HG02642 (cell line): ENCODE measurements at regions not wholly inside any gene's neighbourhood (a gene's known extent, or its start where the extent isn't known, plus 50 kb on each side); places are given as distances from the start of the nearest gene placed in this dataset.

Experiments
- ATAC-seq: cut with Tn5 transposase; IDR thresholded peaks from one replicate; pipeline ENCODE4 v1.9.1; 2021; ENCODE audit warnings: mild to moderate bottlenecking; ENCODE audit not compliant: unreplicated experiment, poor library complexity

DNA sequence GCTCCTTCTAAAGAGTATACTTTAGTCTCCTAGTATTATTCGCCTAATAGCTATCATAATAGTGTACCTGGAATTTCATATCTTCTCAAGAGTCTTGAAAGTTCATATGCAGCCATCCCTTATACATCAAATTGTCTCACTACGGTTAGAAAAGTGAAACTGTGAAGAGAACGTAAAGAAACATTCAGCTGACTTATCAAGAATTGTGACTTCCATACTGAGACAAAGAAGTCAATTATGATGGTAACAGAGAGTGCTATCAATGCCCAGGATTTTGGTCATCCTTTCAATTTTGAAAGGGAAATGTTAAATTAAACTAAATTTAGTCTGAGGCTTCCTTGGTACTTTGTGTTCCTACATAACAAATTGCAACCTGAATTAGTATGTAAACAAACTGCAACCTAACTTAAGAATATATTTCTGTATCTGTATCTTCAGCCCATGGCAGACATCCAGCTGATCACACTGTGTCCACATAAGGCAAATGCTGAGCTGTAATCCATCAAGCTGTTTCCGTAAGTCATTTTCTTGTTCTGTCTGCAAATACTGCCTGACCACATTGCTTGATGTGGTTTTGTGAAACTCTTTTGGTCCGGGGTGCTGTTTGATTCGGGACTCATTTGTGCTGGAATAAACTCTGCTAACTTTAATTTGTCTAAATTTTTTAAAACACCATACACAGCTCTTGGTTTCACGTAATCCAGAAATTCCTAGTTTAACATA lies 469.6 kb downstream of the SI start:
- no peak for ATAC-seq

DNA sequence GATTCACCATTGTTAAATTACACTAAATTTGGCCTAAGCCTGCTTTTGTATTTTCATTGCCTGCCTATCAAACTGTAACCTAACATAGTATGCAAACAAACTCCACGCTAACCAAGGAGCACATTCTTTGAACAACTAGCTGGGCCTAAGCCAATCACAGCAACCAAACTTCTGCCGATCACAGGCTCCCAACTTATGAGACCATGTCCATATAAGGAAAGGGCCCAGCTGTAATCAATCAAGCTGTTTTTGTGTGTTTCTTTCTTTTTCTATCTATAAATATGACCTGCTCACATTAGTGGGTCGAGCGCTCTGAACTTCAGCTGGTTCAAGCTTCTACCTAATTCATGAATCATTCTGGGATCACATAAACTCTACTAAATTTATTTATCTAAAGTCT lies 473.6 kb downstream of the SI start:
- no peak for ATAC-seq

DNA sequence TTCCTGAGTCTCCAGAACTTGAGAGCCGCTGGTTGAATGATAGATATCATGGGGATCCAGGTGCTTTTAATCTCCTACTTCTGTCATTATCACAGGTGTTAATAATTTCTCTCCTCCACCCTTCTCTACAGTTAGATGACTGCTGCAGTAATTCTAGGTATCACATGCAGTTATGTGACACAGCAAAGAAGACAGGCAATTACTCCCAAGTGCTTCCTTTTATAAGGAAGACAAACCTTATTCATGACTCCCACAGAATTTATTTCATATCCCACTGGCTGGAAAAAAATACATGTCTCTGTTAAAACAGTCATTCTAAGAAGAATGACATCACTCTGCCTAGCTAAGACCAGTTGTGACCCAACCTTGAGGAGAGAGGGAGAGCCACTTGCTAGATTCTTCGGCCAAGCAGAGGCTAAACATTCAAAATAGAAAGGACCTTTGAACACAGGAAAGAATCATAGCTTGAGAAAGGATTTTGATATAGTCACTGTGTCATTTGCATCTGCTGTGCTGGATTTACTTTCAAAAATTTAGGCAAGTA lies 500.6 kb downstream of the SI start:
- no peak for ATAC-seq

DNA sequence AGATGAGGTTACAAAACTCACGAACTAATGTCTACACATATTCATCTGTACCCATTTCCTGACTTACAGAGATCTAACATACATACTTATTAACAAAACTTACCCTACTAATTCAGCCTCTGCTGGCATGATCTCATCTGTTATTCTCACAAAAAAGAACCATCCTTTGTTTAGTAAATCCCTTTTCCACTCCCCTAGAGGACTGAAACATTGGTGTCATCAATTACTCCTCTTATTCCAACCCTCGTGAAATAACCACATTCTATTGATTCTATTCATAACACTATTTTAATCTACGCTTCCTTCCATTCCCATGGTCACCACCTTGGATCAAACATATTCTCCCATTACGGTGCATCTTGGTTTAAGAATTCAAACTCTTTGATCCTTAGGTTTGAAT lies 505.9 kb downstream of the SI start:
- ATAC-seq, result no peak

DNA sequence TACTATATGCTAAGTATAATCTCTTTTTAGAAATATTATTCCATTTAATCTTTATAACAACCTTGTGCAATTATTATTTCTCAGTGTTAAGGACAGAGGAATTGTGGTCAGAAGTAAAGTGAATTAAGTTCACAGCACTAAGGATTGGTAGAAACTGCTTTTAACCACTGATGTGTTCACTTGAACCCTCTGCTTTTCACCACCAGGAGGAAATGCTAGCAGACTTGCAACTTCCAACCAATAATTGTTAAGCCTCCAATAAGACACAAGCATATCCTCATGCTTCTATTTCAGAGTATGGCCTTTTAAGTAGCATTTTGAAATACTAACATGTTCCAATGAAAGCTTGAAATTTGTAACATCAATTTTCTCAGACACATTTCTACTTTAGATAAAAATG lies 527.4 kb downstream of the SI start:
- ATAC-seq, result no peak

DNA sequence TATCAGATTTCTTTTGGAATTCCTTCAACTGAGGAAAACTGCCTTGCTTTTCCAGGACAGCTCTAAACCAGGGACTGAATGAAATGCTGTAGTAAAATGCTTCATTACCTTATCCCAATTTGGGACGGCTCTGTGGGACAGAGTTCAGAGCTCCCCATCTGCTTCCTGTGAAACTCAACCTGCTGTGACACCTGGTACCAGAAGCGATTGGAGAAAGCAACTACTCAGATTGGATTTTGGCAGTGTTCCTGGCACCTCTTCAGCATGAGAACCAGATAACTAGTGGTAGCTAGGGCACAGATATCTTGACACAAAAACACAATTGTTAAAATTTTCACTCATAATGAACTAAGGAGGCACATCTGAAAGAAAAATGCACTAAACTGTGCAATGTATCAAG lies 539.1 kb downstream of the SI start:
- ATAC-seq, result no peak

DNA sequence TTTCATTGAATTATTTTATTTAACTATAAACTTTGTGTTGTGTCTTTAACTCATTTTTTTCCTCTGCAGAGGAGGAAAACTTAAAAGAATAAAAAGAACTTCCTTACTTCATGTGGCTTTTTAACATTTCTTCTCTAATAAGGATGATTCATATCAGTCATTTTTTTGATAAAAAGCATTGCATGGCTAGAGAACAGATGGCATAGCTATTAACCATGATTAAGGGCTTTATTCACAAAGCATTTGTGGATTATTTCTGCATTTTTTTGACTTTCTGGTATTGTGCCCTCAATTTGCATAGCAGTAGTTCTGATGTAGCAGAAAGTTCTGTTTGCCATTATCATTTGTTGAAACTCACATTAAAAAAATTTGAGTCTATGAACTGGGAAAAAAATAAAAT lies 540.8 kb downstream of the SI start:
- no peak for ATAC-seq

DNA sequence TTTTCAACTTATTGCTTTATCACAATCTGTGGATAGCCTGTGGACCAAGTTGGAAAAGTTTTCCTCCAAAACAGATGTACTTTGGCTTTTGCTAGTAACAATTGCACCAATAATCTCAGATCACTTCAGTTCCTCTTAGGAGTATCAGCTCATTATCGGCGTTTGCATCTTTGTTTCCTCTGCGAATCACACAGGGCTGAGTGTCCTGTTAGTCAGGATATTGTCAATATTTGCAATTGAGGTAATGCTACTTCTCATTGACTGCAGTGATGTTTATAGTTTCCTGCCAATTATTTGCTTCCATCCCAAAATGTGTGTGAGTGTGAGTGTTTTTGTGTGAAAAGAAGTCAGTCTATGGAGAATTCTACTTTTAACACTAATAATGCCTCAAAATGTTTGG lies 545.0 kb downstream of the SI start:
- no peak for ATAC-seq

DNA sequence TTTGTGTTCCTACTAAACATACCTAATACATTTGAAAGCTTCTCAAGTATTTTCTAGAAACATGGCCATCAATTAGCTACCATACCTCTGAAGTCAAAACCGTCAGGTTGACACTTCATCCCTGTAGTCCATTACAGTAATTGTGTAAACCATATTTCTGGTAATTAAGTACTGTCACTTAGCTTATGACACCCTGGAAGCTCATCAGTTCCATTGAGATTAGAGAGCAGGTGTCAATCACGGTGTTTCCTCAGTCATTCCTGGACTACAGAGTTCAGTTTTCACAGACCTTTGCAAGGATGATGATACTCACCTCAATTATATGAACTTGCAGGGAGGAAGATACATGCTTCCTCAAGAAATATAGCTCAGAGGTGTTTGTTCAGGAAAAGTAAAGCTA lies 552.0 kb downstream of the SI start:
- ATAC-seq, result no peak

DNA sequence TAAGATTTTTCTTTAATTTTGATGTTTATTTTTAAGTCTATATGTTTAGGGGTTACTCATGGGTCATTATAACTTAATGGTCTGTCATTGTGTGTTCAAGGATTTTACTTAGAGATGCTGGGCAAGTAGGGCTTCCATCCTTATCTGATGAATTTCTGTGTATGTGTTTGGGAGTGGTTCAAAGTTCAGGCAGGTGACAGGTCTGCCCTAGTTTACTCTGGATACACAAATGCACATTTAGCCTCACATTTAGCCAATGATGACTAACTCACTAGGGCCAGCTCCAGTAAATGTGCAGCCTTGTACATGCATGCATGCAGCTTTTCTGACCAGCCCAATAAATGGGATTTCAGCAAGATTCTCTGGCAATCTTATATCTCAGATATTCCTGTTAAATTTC lies 554.1 kb downstream of the SI start:
- ATAC-seq, result no peak

DNA sequence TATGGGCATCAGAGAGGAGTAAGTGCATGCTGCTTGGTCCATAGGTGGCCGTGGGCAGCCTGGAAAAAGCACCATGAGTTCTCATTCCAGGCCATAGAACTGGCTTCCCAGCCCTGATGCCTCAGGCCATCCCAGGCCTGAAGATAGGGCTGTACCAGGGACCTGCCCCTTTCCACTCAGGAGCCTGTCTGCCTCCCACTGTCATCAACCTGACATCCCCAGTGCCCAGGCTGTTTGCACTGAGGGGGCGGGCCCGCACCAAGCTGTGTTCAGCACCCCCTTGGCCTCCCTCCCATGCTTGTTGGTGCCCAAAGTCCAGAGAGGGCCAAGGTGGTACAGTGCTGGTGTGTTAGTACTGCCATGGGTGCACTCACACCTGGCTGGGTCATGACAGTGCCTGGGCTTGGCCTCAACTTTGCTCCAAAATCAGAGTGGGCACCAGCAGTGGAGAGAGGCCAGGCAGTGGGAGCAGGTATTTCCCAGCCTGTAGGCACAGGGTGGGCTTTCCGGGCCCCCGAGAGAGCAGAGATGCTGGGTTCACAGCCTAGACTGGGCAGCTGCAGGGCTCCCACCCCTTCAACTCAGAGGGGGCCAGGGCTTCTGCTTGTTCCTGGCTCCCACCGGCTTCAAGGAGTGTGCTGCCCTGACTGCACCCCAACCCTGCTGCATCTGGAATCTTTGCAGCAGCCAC lies 556.1 kb downstream of the SI start:
- ATAC-seq, result no peak

DNA sequence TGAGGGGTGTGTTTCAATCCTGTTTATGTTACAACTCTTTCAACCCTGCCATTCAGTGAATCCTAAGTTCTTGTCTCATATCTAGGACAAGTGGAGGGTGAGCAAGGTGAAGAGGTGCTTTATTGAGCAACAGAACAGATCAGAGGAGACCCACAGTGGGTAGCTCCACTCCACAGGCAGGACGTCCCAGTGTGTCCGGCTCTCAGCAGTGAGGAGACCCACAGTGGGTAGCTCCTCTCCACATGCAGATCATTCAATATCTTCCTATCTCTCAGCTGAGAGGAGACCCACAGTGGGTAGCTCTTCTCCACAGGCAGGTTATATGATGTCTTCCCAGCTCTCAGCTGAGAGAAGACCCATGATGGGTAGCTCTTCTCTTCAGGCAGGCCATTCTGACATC lies 556.7 kb downstream of the SI start:
- ATAC-seq, result no peak

DNA sequence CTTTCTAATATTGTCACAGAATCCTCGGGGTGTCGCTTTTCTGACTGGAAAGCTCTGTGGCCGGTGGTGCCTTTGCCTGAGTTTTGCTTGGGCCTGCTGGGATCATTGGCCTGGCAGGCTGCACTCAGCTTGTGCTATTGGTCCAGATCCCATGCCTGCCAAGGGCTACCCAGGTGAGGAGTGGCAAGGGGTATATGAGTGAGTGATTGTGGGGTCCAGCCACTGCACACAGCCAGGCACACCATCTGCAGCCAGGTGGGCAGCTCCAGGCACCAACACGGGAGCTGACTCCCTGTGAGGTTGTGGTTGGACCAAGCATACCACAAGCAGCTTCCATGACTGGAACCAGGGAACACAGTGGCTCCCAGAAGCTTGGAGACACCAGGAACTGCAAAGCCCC lies 557.2 kb downstream of the SI start:
- ATAC-seq, result no peak

DNA sequence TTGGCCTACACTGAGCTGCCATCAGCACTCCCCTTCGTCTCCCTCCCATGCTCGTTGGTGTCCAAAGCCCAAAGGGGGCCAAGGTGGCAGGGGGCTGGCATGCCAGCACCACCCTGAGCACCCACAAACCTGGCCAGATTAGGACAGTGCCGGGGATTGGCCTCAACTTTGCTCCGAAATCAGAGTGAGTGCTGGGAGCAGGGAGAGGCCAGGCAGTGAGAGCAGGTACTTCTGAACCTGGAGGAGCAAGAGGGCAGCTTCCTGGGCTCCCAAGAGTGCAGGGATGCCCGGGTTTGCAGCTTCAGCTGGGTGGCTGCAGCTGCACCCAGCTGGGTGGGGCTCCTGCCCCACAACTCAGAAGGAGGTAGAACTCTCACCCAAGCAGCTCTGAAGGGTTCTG lies 563.0 kb downstream of the SI start:
- no peak for ATAC-seq

DNA sequence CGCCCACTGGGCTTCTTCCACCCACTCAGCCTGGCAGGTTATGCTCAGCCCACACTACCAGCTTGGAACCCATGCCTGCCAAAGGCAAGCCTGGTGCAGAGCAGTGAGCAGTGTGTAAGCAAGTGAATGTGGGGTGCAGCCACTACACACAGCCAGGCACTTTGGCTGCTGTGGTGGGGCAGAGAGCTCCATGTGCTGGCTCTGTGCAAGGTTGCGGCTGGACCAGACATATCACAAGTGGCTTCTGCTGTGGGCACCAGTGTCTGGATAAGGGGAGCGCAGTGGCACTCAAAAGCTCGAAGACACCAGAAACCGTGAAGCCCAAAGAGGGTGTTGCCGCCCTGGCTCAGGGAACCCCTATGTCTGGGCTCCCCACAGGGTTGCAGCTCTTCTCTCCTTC lies 563.7 kb downstream of the SI start:
- no peak for ATAC-seq

DNA sequence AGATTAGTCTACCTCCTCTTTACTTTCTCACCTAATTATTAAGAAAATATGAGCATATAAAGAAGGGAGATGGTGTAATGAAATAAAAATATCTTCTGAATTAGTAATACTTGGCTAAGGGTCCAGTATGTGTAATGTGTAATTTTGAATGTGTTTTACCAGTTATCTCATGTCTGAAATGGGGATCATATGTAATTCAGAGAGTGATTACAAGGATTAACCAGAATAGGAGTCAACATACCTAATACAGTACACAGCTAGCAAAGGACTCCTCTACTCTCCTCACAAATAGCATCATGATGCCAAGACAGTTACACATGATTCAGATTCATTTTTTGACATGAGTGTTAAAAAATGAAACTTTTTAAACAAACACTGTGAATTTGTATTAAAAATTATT lies 570.4 kb downstream of the SI start:
- ATAC-seq, result no peak

DNA sequence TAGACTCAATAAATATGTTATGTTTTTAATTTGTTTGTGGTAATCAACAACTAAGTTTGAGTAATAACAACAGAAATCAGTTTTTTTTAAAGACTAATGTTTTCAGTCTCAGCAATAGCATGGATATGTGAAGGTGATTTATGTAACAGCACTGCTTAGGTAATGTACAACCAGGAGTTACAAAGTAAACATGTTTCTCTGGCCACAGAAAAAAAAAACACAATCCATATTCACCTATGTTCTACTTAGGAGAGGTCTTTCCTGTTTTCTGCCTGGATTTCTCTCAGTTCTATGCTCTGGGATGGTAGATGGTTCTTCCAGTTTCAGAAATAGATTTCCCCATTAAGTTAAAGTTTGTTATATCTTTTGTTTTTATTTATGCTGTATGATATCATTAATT lies 579.4 kb downstream of the SI start:
- ATAC-seq, result no peak

DNA sequence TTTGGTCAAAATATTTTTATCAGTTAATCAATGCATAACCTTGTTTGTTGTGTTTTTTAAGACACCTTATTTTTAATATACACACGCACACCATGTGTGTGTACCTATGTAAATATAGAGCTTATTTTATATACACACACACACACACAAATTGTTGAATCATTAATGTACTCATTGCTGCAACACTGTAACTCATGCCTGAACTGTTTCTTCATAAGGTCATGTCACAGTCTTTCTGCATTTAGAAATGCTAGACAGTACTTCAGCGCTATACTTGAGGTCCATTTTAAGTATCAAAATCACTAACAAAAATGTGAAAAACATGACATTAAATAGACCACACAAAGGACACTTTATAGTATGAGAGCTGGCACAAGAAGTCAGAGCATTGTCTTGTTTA lies 589.4 kb downstream of the SI start:
- ATAC-seq, result no peak

DNA sequence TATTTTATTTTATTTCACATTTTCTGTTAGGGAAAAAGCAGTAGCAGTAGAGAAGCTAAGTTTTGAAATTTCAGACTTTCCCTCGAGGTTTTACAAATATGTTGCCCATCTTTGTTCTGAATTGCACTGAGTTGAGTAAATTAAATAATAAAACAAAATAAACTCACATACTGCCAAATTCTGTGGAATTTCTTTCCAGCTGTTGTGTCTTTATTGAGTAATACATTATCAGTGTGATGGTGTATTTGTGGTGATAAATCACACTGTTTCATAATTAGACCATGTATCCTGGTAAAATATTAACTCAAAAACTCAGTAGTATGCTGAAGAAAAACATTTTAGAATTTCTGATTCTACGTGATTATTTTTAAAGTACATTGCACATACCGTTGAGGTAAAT lies 592.1 kb downstream of the SI start:
- ATAC-seq, result no peak

DNA sequence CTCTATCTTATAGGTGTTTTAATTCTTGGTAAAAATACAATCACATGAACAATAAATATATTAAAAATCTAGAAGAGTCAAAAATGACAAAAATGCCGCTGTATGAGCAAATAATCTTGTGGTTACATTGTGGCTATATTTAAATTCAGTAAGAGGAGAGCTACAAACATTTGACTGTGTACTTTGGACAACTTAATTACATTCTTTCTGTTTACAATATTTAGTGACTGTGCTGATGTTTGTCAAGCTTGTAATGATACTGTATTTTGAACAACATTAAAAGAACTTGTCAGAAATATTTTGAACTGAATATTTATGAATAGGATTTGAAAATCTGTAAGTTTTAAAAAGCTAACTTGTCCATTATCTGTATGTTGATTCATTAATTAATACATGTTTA lies 598.3 kb downstream of the SI start:
- no peak for ATAC-seq

DNA sequence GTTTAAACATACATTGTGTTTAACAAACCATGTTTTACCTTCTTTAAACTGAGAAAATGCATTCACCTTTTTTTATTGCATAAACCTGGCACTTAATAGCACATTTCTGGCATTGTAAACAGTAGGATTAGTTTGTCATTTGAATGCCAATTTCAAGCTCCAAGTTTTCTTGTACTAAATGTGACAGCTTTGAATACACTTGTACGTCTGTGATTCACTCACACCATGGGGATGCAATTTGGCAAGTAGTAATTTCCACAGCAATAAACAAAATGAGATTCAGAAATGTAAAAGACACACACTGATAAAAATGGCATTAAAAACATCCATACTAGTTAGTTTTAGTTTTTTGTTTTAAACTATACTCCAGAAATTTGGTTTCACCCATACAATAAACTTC lies 598.9 kb downstream of the SI start:
- ATAC-seq, result no peak

DNA sequence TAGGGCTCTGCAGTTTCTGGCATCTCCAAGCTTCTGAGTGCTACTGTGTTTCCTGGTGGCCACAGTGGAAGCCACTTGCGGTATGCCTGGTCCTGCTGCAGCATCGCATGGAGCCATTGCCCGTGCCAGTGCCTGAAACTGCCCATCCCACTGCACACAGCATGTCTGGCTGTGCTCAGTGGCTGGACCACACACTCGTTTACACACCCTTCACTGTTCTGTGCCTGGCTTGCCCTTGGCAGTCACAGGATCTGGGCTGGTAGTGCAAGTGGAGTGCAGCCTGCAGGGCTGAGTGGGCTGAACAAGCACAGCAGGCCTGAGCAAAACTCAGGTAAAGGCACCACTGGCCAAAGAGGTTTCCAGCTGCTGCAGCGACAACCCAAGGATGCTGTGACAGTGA lies 600.0 kb downstream of the SI start:
- no peak for ATAC-seq
